ENCODE measurements at regions not wholly inside any gene's neighbourhood (a gene's known extent, or its start where the extent isn't known, plus 50 kb on each side); places are given as distances from the start of the nearest gene placed in this dataset.

- Histone ChIP-seq H3K9ac (replicated peaks; ENCODE audit: extremely low read depth, insufficient read depth, low read length) (no peak overlapping the region), H3K36me3 (ENCODE audit: control insufficient read depth in 2 of 2, extremely low read depth in 1 of 2, insufficient read depth in 2 of 2, low read length in 2 of 2) (no peaks in the 10 kb centered on the region), H2AFZ (ENCODE audit: low read depth, low read length) (no peak overlapping the region), H3K4me1 (ENCODE audit: control insufficient read depth, extremely low read depth, insufficient read depth, low read length) (no peaks in the 10 kb centered on the region), H3K4me2 (ENCODE audit: insufficient read depth, low read length) (no peak overlapping the region), H3K79me2 (ENCODE audit: control insufficient read depth, insufficient read depth, low read length) (no peaks in the 10 kb centered on the region), H3K9me1 (replicated peaks; ENCODE audit: control insufficient read depth, extremely low read depth, insufficient read depth, low read length) (no peaks in the 10 kb centered on the region), H3K9me3 (replicated peaks; ENCODE audit: control insufficient read depth, insufficient read depth, low read length) (no peaks in the 10 kb centered on the region), H3K27ac (ENCODE audit: insufficient read depth, low read depth, low read length) (no peak overlapping the region), H3K4me3 (replicated peaks in 1 of 3; ENCODE audit: insufficient read depth in 1 of 3, low read depth in 1 of 3, low read length in 3 of 3) (no peak overlapping the region), H4K20me1 (replicated peaks; ENCODE audit: control insufficient read depth, extremely low read depth, insufficient read depth, low read length) (no peaks in the 10 kb centered on the region), H3K27me3 (ENCODE audit: control insufficient read depth in 2 of 2, insufficient read depth in 2 of 2, low read length in 2 of 2) (no peaks in the 10 kb centered on the region)
- no TSS peak for BruUV-seq (replicated peaks)
- dilution Hi-C loops (cut with MboI; ENCODE audit: extremely low pct_ligation_motif_present, low sequenced_read_pairs) = no loop called here
- DNase-seq (ENCODE audit: low read depth, low spot score) (no peak), FAIRE-seq (no peak)
- ChIA-PET CTCF (interaction anchor here (0.8 to 1.4 kb wide), 2 partner anchors 9 to 13 kb away, joined by 3 read pairs; no protein-coding TSS in a partner anchor), POLR2A (interaction anchor here (0.6 kb wide), 1 partner anchor 1022 kb away, joined by 3 read pairs; no protein-coding TSS in a partner anchor)
- intact Hi-C loops (cut with micrococcal nuclease) = no loop called here
- TF ChIP-seq GATA2 (IDR thresholded peaks at IDR 0.05; ENCODE audit: insufficient read depth, insufficient read length, low read depth, low read length) (no peak), JUN (IDR thresholded peaks at IDR 0.05; ENCODE audit: borderline replicate concordance, insufficient read depth, insufficient read length, low read depth) (no peak), FOS (IDR thresholded peaks at IDR 0.05; ENCODE audit: borderline replicate concordance, insufficient read depth, low read length) (no peak), MYC (IDR thresholded peaks at IDR 0.05; ENCODE audit: low read depth, low read length) (no peak), EZH2 (IDR thresholded peaks at IDR 0.05; ENCODE audit: borderline replicate concordance, low read depth, low read length, severe bottlenecking) (no peak), POLR2A (IDR thresholded peaks at IDR 0.05; ENCODE audit: low read depth, low read length) (no peak), CTCF (IDR thresholded peaks at IDR 0.05; ENCODE audit: extremely low read depth in 1 of 2, insufficient read depth in 1 of 2, low read depth in 1 of 2, low read length in 2 of 2) (no peak), POLR2AphosphoS5 (IDR thresholded peaks at IDR 0.05; ENCODE audit: insufficient read depth, low read depth, low read length) (no peak)
- TF ChIP-seq, protein P1, sequence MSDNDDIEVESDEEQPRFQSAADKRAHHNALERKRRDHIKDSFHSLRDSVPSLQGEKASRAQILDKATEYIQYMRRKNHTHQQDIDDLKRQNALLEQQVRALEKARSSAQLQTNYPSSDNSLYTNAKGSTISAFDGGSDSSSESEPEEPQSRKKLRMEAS (IDR thresholded peaks at IDR 0.05; ENCODE audit: insufficient read depth, insufficient read length) = no peak
Observed at GRCh38 chr9:13397220-13397619, 117.7 kb upstream of the MPDZ start.

Data from endothelial cell of umbilical vein (primary cell).